Ishikawa (cell line): ENCODE measurements at regions not wholly inside any gene's neighbourhood (a gene's known extent, or its start where the extent isn't known, plus 50 kb on each side); places are given as distances from the start of the nearest gene placed in this dataset.

Experiments used
- CEBPB ChIP-seq: IDR thresholded peaks from 2 replicates; pipeline ENCODE4 v1.6.1; 2012
- EP300 ChIP-seq: IDR thresholded peaks from 2 replicates; pipeline ENCODE4 v1.6.1; 2012; ENCODE audit warnings: borderline replicate concordance
- RAD21 ChIP-seq: IDR thresholded peaks from 2 replicates; pipeline ENCODE4 v1.6.1; 2012; ENCODE audit warnings: low read depth
- TAF1 ChIP-seq: IDR thresholded peaks from 2 replicates; pipeline ENCODE4 v1.6.1; 2012; ENCODE audit warnings: low read depth, mild to moderate bottlenecking
- TEAD4 ChIP-seq: IDR thresholded peaks from 2 replicates; pipeline ENCODE4 v1.6.1; 2012
- YY1 ChIP-seq: IDR thresholded peaks from 2 replicates; pipeline ENCODE4 v1.6.1; 2012; ENCODE audit warnings: low read depth
- ZBTB7A ChIP-seq: IDR thresholded peaks from 2 replicates; pipeline ENCODE4 v1.6.1; 2012; ENCODE audit warnings: low read depth
- TF ChIP-seq, protein P1 (sequence below): IDR thresholded peaks from 2 replicates; pipeline ENCODE4 v1.6.1; 2012; ENCODE audit warnings: low read depth, mild to moderate bottlenecking

DNA sequence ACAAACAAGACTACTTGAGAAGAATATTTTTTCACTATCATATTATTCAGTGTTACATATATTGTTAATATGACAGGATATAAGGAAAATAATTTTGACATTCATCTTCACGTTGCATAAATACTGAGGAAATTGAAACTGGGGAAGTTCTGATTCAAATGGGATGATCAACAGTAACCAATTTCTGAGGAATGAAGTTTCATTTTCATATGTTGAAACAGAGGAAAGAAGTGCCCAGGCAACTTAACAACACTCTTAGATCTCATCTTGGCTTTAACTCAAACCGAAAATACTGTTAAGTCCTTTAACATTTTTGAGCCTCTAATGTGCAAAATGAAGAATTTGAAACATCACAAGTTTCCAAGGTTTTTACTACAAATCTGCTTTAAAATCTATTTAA, 612.2 kb upstream of the VRK2 start:
- TF ChIP-seq YY1 (no peak), CEBPB (no peak), RAD21 (no peak), TAF1 (no peak), ZBTB7A (no peak), EP300 (no peak), TEAD4 (no peak)
- TF ChIP-seq, protein P1, sequence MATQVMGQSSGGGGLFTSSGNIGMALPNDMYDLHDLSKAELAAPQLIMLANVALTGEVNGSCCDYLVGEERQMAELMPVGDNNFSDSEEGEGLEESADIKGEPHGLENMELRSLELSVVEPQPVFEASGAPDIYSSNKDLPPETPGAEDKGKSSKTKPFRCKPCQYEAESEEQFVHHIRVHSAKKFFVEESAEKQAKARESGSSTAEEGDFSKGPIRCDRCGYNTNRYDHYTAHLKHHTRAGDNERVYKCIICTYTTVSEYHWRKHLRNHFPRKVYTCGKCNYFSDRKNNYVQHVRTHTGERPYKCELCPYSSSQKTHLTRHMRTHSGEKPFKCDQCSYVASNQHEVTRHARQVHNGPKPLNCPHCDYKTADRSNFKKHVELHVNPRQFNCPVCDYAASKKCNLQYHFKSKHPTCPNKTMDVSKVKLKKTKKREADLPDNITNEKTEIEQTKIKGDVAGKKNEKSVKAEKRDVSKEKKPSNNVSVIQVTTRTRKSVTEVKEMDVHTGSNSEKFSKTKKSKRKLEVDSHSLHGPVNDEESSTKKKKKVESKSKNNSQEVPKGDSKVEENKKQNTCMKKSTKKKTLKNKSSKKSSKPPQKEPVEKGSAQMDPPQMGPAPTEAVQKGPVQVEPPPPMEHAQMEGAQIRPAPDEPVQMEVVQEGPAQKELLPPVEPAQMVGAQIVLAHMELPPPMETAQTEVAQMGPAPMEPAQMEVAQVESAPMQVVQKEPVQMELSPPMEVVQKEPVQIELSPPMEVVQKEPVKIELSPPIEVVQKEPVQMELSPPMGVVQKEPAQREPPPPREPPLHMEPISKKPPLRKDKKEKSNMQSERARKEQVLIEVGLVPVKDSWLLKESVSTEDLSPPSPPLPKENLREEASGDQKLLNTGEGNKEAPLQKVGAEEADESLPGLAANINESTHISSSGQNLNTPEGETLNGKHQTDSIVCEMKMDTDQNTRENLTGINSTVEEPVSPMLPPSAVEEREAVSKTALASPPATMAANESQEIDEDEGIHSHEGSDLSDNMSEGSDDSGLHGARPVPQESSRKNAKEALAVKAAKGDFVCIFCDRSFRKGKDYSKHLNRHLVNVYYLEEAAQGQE = no peak
